Bronchial epithelial cell (primary cell): ENCODE measurements at regions not wholly inside any gene's neighbourhood (a gene's known extent, or its start where the extent isn't known, plus 50 kb on each side); places are given as distances from the start of the nearest gene placed in this dataset.

ENCODE experiments used
- DNase-seq: peaks from one replicate; pipeline ENCODE4 v3.0.0-alpha.2; 2010; ENCODE audit warnings: low read depth
- FAIRE-seq: peaks from 2 replicates; lab custom pipeline; 2011; peaks lifted over from hg19 to GRCh38; lab: Jason Lieb, UNC
- H3K27me3 ChIP-seq: 2 replicates; pipeline ENCODE4 v1.5.1; 2011; ENCODE audit warnings: low read length; ENCODE audit not compliant: control insufficient read depth, insufficient read depth
- H3K36me3 ChIP-seq: 2 replicates; pipeline ENCODE4 v1.5.1; 2011; ENCODE audit warnings: low read length; ENCODE audit not compliant: control insufficient read depth, insufficient read depth
- H3K4me3 ChIP-seq: 2 replicates; pipeline ENCODE4 v1.5.1; 2011; ENCODE audit warnings: mild to moderate bottlenecking, low read depth, low read length, control low read depth
- TF ChIP-seq, protein P1 (sequence below): IDR thresholded peaks from 2 replicates; pipeline ENCODE4 v1.5.1; 2011; ENCODE audit warnings: mild to moderate bottlenecking, moderate library complexity, low read length, control low read depth, inconsistent platforms; ENCODE audit not compliant: insufficient read depth, severe bottlenecking

DNA sequence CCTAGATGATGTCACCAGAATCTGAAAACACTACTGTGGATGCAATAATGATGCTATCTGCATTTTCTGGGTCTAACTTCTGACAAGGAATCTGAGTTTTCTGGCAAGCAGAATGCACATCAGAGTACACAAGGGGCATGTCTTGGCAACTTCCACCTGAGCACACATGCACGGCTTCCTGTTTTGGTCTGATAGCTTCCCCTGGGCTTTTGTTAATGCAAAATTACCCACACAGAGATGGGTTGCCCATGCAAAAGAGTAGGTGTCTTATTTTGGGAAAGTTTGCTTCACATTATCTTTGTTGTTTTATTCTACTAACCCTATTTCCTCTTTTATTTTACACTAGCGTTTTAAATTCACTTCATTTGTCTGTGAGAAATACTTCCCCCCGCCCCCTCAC lies 74.2 kb upstream of the SATB1 start:
- Histone ChIP-seq H3K27me3 (no peaks in the 10 kb centered on the region), H3K36me3 (no peaks in the 10 kb centered on the region), H3K4me3 (no peak overlapping the region)
- TF ChIP-seq, protein P1, sequence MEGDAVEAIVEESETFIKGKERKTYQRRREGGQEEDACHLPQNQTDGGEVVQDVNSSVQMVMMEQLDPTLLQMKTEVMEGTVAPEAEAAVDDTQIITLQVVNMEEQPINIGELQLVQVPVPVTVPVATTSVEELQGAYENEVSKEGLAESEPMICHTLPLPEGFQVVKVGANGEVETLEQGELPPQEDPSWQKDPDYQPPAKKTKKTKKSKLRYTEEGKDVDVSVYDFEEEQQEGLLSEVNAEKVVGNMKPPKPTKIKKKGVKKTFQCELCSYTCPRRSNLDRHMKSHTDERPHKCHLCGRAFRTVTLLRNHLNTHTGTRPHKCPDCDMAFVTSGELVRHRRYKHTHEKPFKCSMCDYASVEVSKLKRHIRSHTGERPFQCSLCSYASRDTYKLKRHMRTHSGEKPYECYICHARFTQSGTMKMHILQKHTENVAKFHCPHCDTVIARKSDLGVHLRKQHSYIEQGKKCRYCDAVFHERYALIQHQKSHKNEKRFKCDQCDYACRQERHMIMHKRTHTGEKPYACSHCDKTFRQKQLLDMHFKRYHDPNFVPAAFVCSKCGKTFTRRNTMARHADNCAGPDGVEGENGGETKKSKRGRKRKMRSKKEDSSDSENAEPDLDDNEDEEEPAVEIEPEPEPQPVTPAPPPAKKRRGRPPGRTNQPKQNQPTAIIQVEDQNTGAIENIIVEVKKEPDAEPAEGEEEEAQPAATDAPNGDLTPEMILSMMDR, result no peak
- peak; percentile 76 for DNase-seq
- FAIRE-seq, result no peak

DNA sequence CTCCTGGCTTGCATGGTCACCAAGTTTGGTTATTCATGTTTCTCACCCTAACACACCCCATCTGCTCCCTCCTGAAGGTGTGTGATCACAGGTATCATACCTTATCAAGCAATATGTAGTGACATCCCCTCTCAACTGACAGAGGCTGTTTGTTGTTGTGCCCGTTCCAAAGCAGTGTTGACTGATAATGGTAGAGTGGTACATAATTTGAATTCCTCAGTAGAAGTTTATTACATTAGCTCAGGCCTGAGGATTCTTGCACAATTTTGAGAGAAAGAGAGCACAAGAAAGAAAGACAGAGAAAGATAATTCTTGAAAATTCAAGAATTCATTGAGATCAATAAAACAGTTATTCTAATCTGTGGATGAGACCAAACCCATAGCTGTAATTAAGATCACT lies 69.1 kb upstream of the SATB1 start:
- no peaks in the 10 kb centered on the region for H3K36me3 ChIP-seq
- FAIRE-seq (no peak), DNase-seq (no peak)
- no peak overlapping the region for H3K4me3 ChIP-seq
- TF ChIP-seq, protein P1, result no peak
- H3K27me3 ChIP-seq, result peaks cover 3% of the 10 kb centered on the region

DNA sequence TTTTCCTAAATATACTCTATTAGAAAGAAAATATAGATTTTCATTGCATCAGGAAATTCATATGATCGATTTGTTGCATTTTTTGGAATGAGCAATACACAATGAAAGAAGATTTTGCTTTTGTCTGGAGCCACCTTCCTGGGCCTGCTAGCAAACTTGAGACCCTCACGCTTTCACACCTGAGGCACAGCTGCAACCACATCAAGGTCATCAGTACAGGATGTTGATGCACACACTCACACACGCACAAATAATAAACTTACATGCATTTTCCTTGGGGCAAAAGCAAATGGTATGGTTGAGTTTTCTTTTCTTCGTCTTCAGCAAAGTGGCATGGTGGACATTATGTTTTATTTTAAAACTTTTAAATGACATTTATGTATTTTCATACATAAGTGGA lies 64.8 kb upstream of the SATB1 start:
- no peak for DNase-seq
- H3K36me3 ChIP-seq, result no peaks in the 10 kb centered on the region
- H3K4me3 ChIP-seq, result no peak overlapping the region
- H3K27me3 ChIP-seq, result peaks cover 3% of the 10 kb centered on the region
- TF ChIP-seq, protein P1, result no peak
- FAIRE-seq, result no peak

DNA sequence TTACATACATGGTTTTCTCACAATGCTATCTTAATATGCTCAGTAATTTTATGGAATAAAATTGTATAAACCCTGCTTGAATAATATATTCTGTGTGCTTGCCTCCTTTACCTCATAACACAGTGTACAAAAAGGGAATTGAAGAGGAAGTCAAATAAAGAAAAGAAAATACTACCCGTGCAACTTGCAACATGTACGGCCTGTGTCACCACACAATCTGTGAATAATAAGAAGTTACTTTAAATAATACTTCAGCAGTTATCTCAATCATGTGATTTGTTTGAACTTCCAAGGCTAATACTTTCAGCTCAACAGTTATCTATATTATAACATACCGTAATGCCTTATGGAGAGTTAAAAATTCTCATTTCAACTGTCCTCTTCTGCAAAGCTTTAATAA lies 58.1 kb upstream of the SATB1 start:
- Histone ChIP-seq H3K4me3 (no peak overlapping the region), H3K27me3 (no peaks in the 10 kb centered on the region), H3K36me3 (no peaks in the 10 kb centered on the region)
- no peak for FAIRE-seq
- DNase-seq, result no peak
- TF ChIP-seq, protein P1, result no peak

DNA sequence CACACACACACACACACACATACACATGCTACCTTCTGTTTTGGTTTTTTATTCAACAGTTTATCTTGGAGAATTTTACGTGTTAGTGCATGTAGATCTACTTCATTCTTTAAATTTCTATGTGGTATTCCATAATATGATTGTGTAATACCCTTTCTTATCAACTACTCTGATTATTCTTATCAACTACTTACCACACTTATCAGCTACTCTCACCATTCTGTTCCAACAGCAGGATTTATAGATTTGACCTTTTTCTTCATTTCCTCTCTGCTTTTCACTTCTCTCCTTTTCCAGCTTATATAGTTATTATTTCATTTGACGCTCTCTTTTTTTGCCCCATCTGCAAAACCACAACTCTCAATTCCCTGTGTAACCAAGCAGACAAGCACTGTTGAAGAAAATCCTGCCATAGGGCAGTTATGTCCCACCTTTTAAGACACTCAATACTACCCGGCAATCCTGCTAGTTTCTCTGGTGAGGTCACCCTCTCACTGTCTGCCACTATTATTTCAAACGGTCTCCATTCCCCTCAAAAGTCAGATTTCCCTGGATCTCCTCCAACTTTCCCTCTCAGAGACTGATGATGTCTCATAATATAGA lies 56.9 kb upstream of the SATB1 start:
- no peak overlapping the region for H3K4me3 ChIP-seq
- H3K36me3 ChIP-seq, result no peaks in the 10 kb centered on the region
- H3K27me3 ChIP-seq, result no peaks in the 10 kb centered on the region
- TF ChIP-seq, protein P1, result no peak
- FAIRE-seq, result no peak
- peak; percentile 45 for DNase-seq

DNA sequence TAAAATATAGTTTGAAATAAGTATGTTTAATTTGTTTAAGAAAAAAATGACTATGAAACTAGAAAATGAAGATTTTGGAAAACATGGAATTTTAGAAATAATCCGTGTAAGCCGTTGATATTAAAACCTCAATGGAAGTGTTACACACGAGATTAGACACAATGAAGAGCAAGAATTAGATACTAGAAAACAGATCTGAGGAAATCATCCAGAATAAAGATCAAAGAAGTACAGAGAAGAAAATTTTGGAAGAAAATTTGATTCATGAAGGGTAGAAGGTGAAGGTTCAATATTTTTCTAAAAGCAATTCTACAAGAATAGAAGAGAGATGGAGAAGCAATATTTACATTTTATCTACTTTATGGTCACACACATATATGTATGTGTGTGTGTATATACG lies 52.5 kb upstream of the SATB1 start:
- no peak for DNase-seq
- H3K27me3 ChIP-seq, result no peaks in the 10 kb centered on the region
- TF ChIP-seq, protein P1, result no peak
- FAIRE-seq, result no peak
- no peaks in the 10 kb centered on the region for H3K36me3 ChIP-seq
- H3K4me3 ChIP-seq, result no peak overlapping the region
